Vagina (tissue), 2 donors: ENCODE measurements at regions not wholly inside any gene's neighbourhood (a gene's known extent, or its start where the extent isn't known, plus 50 kb on each side); places are given as distances from the start of the nearest gene placed in this dataset.

Experiments used
- DNase-seq, 2 donors: peaks; one replicate each; pipeline ENCODE4 v3.0.0-alpha.2; 2017; ENCODE audit errors: extremely low spot score in 2 of 2
- H3K27ac ChIP-seq: fragments of 200-600 bp; sonication (generic); one replicate; pipeline ENCODE4 v1.5.1; 2019
- H3K27me3 ChIP-seq: fragments of 200-600 bp; sonication (generic); one replicate; pipeline ENCODE4 v1.5.1; 2019
- H3K36me3 ChIP-seq, 2 donors: fragments of 200-600 bp; sonication (generic); one replicate each; pipeline ENCODE4 v1.5.1; 2017 to 2019
- H3K4me1 ChIP-seq: fragments of 200-600 bp; sonication (generic); one replicate; pipeline ENCODE4 v1.5.1; 2019
- H3K4me3 ChIP-seq, 2 donors: fragments of 200-600 bp; sonication (generic); 1 replicate in 1 of 2; 2 replicates in 1 of 2; pipeline ENCODE4 v1.5.1; 2016 to 2019
- H3K9me3 ChIP-seq: fragments of 200-600 bp; sonication (generic); one replicate; pipeline ENCODE4 v1.5.1; 2019
- POLR2A ChIP-seq, 2 donors: fragments of 450-650 bp; IDR thresholded peaks; one replicate each; pipeline ENCODE4 v1.6.1; 2017; ENCODE audit warnings: antibody characterized with exemption in 2 of 2, mild to moderate bottlenecking in 2 of 2, moderate library complexity in 2 of 2
- POLR2AphosphoS5 ChIP-seq, 2 donors: sonication (generic); formaldehyde crosslinking; IDR thresholded peaks; one replicate each; pipeline ENCODE4 v1.9.0; 2017; ENCODE audit warnings: antibody characterized with exemption in 2 of 2, mild to moderate bottlenecking in 2 of 2, low read depth in 1 of 2; ENCODE audit not compliant: insufficient read depth in 1 of 2
- intact Hi-C: fragments of 100-400 bp; cut with DNase I; formaldehyde crosslinking; loops from one replicate; pipeline ENCODE4 v1.15.1; 2023
- TF ChIP-seq, protein P1 (sequence below), 3 experiments: fragments of 450-650 bp in 2 of 3; fragments of 200-600 bp in 1 of 3; sonication (generic) in 1 of 3; IDR thresholded peaks; one replicate each; pipeline ENCODE4 v1.5.1; 2017 to 2019; ENCODE audit warnings: antibody characterized with exemption in 3 of 3, mild to moderate bottlenecking in 2 of 3, moderate library complexity in 2 of 3

GRCh38 chr9:18398038-18398437 is 75.9 kb upstream of the ADAMTSL1 start:
- intact Hi-C loops, result no loop called here
- H3K4me3 ChIP-seq, result no peak overlapping the region
- no peaks in the 10 kb centered on the region for H3K27me3 ChIP-seq
- no peak overlapping the region for H3K27ac ChIP-seq
- TF ChIP-seq POLR2A (IDR thresholded peaks at IDR 0.05) (no peak), POLR2AphosphoS5 (IDR thresholded peaks at IDR 0.05; ENCODE audit: insufficient read depth in 1 of 2, low read depth in 1 of 2) (no peak)
- TF ChIP-seq, protein P1, sequence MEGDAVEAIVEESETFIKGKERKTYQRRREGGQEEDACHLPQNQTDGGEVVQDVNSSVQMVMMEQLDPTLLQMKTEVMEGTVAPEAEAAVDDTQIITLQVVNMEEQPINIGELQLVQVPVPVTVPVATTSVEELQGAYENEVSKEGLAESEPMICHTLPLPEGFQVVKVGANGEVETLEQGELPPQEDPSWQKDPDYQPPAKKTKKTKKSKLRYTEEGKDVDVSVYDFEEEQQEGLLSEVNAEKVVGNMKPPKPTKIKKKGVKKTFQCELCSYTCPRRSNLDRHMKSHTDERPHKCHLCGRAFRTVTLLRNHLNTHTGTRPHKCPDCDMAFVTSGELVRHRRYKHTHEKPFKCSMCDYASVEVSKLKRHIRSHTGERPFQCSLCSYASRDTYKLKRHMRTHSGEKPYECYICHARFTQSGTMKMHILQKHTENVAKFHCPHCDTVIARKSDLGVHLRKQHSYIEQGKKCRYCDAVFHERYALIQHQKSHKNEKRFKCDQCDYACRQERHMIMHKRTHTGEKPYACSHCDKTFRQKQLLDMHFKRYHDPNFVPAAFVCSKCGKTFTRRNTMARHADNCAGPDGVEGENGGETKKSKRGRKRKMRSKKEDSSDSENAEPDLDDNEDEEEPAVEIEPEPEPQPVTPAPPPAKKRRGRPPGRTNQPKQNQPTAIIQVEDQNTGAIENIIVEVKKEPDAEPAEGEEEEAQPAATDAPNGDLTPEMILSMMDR (IDR thresholded peaks at IDR 0.05), result no peak
- H3K36me3 ChIP-seq, result no peaks in the 10 kb centered on the region
- H3K4me1 ChIP-seq, result no peaks in the 10 kb centered on the region
- no peak for DNase-seq
- no peaks in the 10 kb centered on the region for H3K9me3 ChIP-seq

DNA sequence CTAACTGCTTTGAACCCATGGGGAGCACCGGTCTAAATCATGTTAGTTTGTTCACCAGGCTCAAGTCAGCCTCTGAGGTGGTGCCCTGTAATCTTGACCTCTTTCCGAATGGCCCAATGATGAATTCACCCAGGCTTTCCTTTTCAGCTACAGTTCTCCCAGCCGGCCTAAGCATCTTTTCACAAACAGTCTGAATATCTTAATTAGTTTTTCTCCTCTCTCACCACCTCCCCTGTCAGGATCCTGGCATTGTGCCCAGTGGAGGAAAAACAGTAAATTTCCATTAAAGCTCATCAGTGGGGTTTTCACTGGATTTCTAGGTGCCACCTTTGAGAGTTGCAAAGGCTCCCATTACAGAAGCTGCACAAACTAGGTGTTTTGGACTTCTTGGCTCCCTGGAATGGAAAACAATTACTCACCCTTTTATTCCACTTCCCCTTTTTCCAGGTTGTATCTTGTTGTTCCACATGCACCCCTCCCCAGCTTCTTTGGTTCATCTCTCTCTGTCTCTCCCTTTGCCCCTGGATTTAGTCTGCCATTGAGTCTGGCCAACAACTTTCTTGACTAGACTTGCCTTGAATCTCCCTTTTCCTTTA is 69.4 kb upstream of the ADAMTSL1 start:
- Histone ChIP-seq H3K4me3 (no peak overlapping the region), H3K27me3 (no peaks in the 10 kb centered on the region), H3K27ac (no peak overlapping the region), H3K36me3 (no peaks in the 10 kb centered on the region), H3K9me3 (no peaks in the 10 kb centered on the region), H3K4me1 (no peaks in the 10 kb centered on the region)
- TF ChIP-seq, protein P1 (IDR thresholded peaks at IDR 0.05), result no peak
- no peak for TF ChIP-seq POLR2A (IDR thresholded peaks at IDR 0.05)
- no peak for TF ChIP-seq POLR2AphosphoS5 (IDR thresholded peaks at IDR 0.05; ENCODE audit: insufficient read depth in 1 of 2, low read depth in 1 of 2)
- intact Hi-C loops, result no loop called here
- no peak for DNase-seq

DNA sequence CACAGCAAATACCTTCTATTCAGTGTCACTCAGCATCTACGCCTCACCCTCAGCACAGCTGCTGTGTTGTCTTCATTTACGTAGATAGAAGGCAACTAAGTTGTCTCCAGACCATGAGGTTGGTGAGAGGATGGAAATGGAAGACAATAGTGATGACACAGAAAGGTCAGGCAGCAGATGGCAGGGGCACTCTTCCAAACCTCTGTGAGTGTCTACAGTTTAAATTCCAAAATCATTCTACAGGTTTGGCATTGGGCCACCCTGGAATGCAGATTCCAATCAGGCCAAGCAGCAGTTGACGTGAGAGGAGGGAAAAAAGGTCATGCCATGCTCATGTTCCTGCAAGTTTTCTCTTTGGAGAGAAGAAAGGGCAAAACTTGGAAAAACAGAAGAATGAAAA is 68.7 kb upstream of the ADAMTSL1 start:
- Histone ChIP-seq H3K27me3 (no peaks in the 10 kb centered on the region), H3K36me3 (no peaks in the 10 kb centered on the region), H3K9me3 (no peaks in the 10 kb centered on the region), H3K4me3 (no peak overlapping the region), H3K4me1 (no peaks in the 10 kb centered on the region), H3K27ac (no peak overlapping the region)
- intact Hi-C loops, result no loop called here
- DNase-seq, result no peak
- TF ChIP-seq POLR2A (IDR thresholded peaks at IDR 0.05), result no peak
- TF ChIP-seq, protein P1 (IDR thresholded peaks at IDR 0.05), result no peak
- TF ChIP-seq POLR2AphosphoS5 (IDR thresholded peaks at IDR 0.05; ENCODE audit: insufficient read depth in 1 of 2, low read depth in 1 of 2), result no peak

GRCh38 chr9:18410983-18411382 is 63.0 kb upstream of the ADAMTSL1 start:
- Histone ChIP-seq H3K4me1 (no peaks in the 10 kb centered on the region), H3K27ac (no peak overlapping the region)
- no peak for DNase-seq

GRCh38 chr9:18421391-18421790 is 52.6 kb upstream of the ADAMTSL1 start:
- intact Hi-C loops, result no loop called here
- Histone ChIP-seq H3K27me3 (no peaks in the 10 kb centered on the region), H3K9me3 (no peaks in the 10 kb centered on the region), H3K36me3 (no peaks in the 10 kb centered on the region), H3K4me1 (no peaks in the 10 kb centered on the region), H3K4me3 (no peak overlapping the region), H3K27ac (no peak overlapping the region)
- no peak for DNase-seq
- TF ChIP-seq, protein P1 (IDR thresholded peaks at IDR 0.05), result no peak
- TF ChIP-seq POLR2AphosphoS5 (IDR thresholded peaks at IDR 0.05; ENCODE audit: insufficient read depth in 1 of 2, low read depth in 1 of 2) (no peak), POLR2A (IDR thresholded peaks at IDR 0.05) (no peak)

More at GRCh38 chr9:18410983-18411382, 63.0 kb upstream of the ADAMTSL1 start:
- Histone ChIP-seq H3K9me3 (no peaks in the 10 kb centered on the region), H3K27me3 (no peaks in the 10 kb centered on the region), H3K4me3 (no peak overlapping the region), H3K36me3 (no peaks in the 10 kb centered on the region)
- intact Hi-C loops, result no loop called here
- TF ChIP-seq POLR2A (IDR thresholded peaks at IDR 0.05) (no peak), POLR2AphosphoS5 (IDR thresholded peaks at IDR 0.05; ENCODE audit: insufficient read depth in 1 of 2, low read depth in 1 of 2) (no peak)
- TF ChIP-seq, protein P1 (IDR thresholded peaks at IDR 0.05), result no peak
